Keratinocyte (primary cell): ENCODE measurements at regions not wholly inside any gene's neighbourhood (a gene's known extent, or its start where the extent isn't known, plus 50 kb on each side); places are given as distances from the start of the nearest gene placed in this dataset.

Experiments
- CTCF ChIP-seq, 3 experiments: IDR thresholded peaks in 1 of 3; conservative IDR thresholded peaks in 1 of 3; optimal IDR thresholded peaks in 1 of 3; 2 replicates in 2 of 3; 3 replicates in 1 of 3; pipeline versions ENCODE3 to v1.5.1; 2011; ENCODE audit warnings: low read length in 3 of 3, mild to moderate bottlenecking in 3 of 3, moderate library complexity in 2 of 3, control low read depth in 1 of 3, inconsistent platforms in 1 of 3; ENCODE audit not compliant: insufficient read depth in 2 of 3; ENCODE audit errors: extremely low read depth in 1 of 3
- EZH2 ChIP-seq: IDR thresholded peaks from one replicate; pipeline ENCODE4 v1.6.1; 2012; ENCODE audit warnings: inconsistent platforms, mild to moderate bottlenecking, low read length, moderate library complexity

GRCh38 chr14:85016496-85016895 lies 513.4 kb upstream of the FLRT2 start:
- TF ChIP-seq CTCF (optimal IDR thresholded peaks at IDR 0.05 in 1 of 3, IDR thresholded peaks at IDR 0.05 in 1 of 3, conservative IDR thresholded peaks at IDR 0.05 in 1 of 3; ENCODE audit: extremely low read depth in 1 of 3, insufficient read depth in 2 of 3, low read length in 3 of 3) (no peak), EZH2 (no peak)
